ENCODE measurements at regions not wholly inside any gene's neighbourhood (a gene's known extent, or its start where the extent isn't known, plus 50 kb on each side); places are given as distances from the start of the nearest gene placed in this dataset.

- no peak for DNase-seq
Measured at GRCh38 chr12:124423761-124424515, 129.0 kb downstream of the RFLNA start.

- DNase-seq = no peak
Measured at GRCh38 chr12:124422570-124423523, 128.0 kb downstream of the RFLNA start.

GRCh38 chr12:124422142-124422569 is 127.3 kb downstream of the RFLNA start:
- no peak for DNase-seq

- DNase-seq = no peak
Measured at GRCh38 chr12:124420996-124421674, 126.2 kb downstream of the RFLNA start.

- DNase-seq = no peak
Measured at GRCh38 chr12:124420041-124420995, 125.4 kb downstream of the RFLNA start.

- no peak for DNase-seq
Measured at GRCh38 chr12:124419292-124420040, 124.6 kb downstream of the RFLNA start.

- no peak for DNase-seq
Measured at GRCh38 chr12:124418791-124419190, 123.9 kb downstream of the RFLNA start.

- no peak for DNase-seq
Measured at GRCh38 chr12:124418156-124418555, 123.3 kb downstream of the RFLNA start.

GRCh38 chr12:124416516-124417395 is 121.9 kb downstream of the RFLNA start:
- DNase-seq = no peak

GRCh38 chr12:124415064-124415463 is 120.2 kb downstream of the RFLNA start:
- no peak for DNase-seq

- DNase-seq = no peak
Measured at GRCh38 chr12:124413915-124414314, 119.0 kb downstream of the RFLNA start.

- no peak for DNase-seq
Measured at GRCh38 chr12:124413401-124413800, 118.5 kb downstream of the RFLNA start.

GRCh38 chr12:124412646-124413015 is 117.7 kb downstream of the RFLNA start:
- DNase-seq = no peak

GRCh38 chr12:124411953-124412645 is 117.2 kb downstream of the RFLNA start:
- DNase-seq = no peak

GRCh38 chr12:124411281-124411878 is 116.5 kb downstream of the RFLNA start:
- no peak for DNase-seq

GRCh38 chr12:124410354-124411175 is 115.7 kb downstream of the RFLNA start:
- DNase-seq = no peak

GRCh38 chr12:124408822-124409517 is 114.1 kb downstream of the RFLNA start:
- DNase-seq = no peak

- DNase-seq = no peak
Measured at GRCh38 chr12:124407074-124407473, 112.2 kb downstream of the RFLNA start.

All from 8988T (cell line).